Activated CD4-positive, alpha-beta T cell treated with anti-CD3 and anti-CD28 coated beads, Interleukin-2, Interleukin-6, amounts not matched to agents 100 ng/mL and 50 ng/mL, durations not matched to agents 16 hours and 8 hours (primary cell): ENCODE measurements at regions not wholly inside any gene's neighbourhood (a gene's known extent, or its start where the extent isn't known, plus 50 kb on each side); places are given as distances from the start of the nearest gene placed in this dataset.

Source experiments
- DNase-seq: peaks from one replicate; pipeline ENCODE4 v3.0.0-alpha.2; 2020

- DNase-seq: no peak
Measured at GRCh38 chr3:182668541-182668940, 124.8 kb upstream of the ATP11B start.

DNA sequence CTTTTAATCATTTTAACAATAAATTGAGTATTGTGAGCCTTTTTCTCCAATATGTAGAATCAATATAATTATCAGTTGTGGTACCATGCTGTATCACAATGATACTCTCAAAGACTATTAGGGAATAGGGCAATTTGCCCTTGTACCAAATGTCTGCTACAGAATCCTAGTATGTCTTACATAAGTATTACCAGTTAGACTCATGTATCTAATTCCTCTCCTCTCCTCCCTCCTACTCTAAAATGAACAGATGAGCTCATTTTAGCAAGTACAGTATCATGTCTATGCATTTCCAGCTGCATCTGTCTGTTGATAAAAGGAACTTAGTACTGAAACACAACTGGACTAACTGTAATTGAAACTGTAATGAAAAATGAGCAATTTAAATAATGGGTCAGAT lies 124.3 kb upstream of the ATP11B start:
- no peak for DNase-seq

DNA sequence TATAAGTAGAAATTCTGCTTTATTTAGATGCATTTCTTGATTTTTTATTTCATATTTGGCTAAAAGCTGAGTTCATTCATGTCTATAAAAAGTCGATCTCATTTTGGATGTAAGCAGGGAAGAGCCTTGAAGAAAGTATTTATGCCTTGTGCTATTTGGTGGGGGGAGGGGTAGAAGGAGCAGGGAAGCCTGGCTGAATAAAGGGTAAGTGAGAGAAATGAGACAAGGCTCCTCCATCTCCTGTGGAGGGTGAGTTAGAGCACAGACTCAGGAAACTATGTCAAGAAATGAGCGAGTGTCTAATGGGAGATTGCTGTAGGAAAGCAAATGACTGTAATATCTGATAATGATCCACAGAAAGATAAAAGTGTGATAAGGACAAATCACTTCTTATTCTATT lies 121.8 kb upstream of the ATP11B start:
- DNase-seq: no peak

- no peak for DNase-seq
Measured at GRCh38 chr3:182671942-182672341, 121.4 kb upstream of the ATP11B start.

DNA sequence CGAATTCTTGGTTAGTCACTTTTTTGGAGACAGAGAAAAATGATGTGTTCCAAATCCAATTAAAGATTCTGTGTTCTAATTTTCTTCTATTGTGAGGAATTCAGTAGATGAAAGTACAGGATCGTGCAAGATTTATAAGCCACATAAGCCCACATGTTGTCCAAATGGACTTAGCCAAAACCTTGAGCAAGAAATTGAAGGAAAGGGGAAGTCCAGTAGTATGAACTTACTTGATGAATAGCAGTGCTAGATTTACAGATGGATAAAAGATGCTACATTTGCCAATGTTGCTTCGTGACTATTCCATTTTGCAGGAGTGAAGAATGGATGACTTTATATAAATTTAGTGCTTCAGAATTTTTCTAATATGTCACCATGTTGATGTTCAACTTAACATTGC lies 120.0 kb upstream of the ATP11B start:
- no peak for DNase-seq

GRCh38 chr3:182682263-182683241 lies 110.8 kb upstream of the ATP11B start:
- peak; percentile 73 for DNase-seq

GRCh38 chr3:182683453-182683852 lies 109.9 kb upstream of the ATP11B start:
- peak; percentile 78 for DNase-seq

DNA sequence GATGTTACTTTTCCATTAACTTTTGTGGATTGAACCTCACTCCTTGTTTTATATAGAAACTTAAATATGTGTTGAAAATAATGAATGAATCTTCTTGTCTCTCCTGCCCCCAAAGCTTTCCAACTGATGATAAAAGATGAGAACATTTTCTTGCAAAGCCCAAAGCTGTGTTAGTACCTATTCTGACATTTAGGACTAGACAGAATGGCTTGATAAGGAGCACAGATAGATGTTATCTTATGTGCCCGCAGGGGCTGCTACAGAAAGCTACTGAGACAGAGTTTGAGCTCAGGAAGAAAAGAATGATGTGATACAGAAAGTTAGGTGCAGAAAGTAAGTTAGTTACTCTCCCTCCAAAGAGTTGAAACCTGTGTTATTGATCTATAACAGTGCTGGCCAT lies 109.4 kb upstream of the ATP11B start:
- no peak for DNase-seq

DNA sequence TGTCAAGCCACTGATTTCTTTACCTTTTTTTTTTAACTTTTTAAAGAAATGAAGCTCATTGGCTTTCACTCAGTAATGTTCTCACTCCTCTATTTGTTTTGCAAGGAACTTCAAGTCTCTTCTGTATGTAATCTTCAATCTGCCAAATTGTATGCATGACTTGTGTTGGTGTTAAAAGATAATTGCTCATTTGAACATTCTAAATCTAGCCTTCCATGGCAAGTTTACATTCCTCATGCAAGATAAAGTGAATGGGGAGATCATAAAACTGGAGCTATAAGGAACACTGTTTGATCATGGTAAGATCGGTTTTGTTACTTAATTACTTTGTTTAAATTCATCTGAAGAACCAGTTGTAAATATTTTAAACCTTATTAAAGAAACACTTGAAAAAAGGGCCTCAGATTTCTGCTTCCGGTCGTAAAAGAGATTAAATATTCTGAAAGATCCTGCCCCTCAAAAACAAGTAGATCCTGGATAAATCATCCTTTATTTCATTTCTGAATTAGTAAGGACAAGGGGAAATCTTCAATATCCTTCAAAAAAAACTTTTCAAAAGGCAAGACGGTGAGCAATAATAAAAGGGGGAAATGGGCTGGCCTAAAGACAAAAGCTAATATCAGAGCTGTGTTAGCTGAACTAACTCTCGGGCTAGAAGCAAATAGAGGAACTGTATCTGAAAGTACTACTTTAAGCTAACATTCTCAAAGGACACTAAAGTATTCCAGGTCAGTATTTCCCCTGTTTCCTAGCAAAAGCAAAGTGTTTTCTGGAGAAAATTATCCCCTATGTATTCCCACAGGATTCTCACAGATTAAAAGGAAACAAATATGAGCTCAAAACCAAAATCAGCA lies 107.0 kb upstream of the ATP11B start:
- DNase-seq: no peak

- no peak for DNase-seq
Measured at GRCh38 chr3:182690172-182690571, 103.1 kb upstream of the ATP11B start.

DNA sequence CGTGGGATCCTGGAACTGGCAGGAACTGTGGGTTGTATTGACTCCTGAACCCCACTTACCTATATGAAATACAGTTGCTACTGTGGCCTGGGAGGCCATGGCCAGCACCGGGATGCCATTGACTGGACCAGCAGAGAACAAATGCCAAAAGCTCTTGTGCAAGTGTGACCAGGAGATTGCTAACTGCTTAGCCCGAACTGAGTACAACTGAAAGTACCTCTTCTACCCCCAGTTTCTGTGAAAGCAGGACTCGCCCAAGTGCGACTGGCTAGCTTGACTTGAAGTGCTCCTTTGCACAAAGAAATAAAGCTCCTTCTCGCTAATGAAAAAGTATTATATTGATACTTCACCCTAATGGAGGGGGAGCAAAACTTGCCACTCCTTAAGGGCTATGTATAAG lies 101.3 kb upstream of the ATP11B start:
- DNase-seq: no peak

- DNase-seq: no peak
Measured at GRCh38 chr3:182692695-182693094, 100.6 kb upstream of the ATP11B start.

- no peak for DNase-seq
Measured at GRCh38 chr3:182693723-182694122, 99.6 kb upstream of the ATP11B start.

- no peak for DNase-seq
Measured at GRCh38 chr3:182696916-182697315, 96.4 kb upstream of the ATP11B start.

DNA sequence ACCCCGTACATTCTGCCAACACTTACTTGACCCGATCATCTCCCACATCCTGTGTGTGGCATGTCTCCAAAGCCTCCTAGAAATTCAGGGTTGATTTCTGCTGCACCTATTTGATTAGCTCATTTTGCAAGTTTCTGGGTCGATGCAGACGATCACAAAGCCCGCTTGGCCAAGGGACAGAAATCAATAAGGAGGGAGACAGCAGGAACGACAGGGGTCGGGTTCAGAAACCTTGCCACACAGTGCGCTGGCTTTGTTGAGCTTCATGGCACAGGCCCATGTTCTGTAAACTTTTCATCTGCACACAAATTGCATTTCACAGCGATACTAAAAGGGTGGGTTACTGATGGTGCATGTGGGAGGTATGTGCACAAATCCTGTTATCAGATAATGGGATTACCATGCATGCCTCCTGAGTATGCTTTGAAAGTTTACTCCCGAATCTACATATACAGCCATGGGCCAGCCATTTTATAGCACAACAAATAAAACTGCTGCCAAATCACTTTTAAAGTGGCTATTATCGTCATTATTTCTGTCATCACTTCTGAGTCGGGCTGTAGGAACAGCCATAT lies 95.9 kb upstream of the ATP11B start:
- no peak for DNase-seq

GRCh38 chr3:182698078-182698477 lies 95.2 kb upstream of the ATP11B start:
- DNase-seq: no peak

DNA sequence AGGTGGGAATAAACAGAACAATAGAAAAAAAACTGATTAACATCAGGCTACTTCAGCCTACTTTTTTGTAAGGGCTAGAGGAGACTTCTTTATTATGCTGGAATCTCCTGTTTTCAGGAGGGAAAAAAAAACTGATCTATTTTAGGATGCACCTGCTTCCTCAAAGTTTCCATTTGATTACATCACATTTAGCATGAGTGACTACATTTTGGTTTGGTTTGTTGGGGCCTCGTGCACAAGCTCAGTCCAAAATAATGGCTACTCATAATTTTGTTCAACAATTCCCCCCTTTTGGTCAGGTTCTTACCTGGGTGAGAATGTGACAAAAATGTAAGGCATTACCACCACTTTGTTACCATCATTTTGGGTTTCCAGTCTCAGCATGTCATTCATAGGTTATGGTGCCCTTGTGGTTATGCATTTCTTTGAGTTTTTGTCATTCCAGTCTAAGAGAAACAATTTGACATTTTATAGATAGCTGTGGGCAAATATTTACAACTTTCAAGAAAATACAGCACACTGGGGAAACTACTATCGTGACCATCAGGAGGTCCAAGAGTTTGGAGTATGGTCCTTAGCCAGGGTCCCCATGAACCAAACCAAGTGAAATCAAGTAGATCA lies 93.6 kb upstream of the ATP11B start:
- no peak for DNase-seq

GRCh38 chr3:182702216-182702615 lies 91.1 kb upstream of the ATP11B start:
- no peak for DNase-seq

DNA sequence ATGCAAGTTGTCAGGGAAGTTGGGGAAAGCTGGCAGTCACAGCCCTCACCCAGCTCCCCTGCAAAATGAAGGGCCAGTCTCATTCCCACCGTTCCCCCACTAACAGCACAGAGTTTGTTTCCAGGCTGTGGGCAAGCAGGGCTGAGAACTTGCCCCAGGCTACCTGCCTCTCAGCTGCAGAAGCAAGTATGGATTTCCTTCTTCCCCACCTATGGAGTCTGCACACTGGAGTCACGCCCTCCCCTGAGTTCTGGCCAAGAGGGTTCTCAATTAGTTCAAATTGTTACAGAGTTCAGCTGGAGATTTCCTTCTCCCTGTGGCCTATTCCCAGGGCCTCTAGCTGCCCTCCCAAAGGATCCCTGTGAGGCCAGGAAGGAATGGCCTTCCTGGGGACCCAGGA lies 90.1 kb upstream of the ATP11B start:
- DNase-seq: no peak

- no peak for DNase-seq
Measured at GRCh38 chr3:182704926-182705325, 88.4 kb upstream of the ATP11B start.

DNA sequence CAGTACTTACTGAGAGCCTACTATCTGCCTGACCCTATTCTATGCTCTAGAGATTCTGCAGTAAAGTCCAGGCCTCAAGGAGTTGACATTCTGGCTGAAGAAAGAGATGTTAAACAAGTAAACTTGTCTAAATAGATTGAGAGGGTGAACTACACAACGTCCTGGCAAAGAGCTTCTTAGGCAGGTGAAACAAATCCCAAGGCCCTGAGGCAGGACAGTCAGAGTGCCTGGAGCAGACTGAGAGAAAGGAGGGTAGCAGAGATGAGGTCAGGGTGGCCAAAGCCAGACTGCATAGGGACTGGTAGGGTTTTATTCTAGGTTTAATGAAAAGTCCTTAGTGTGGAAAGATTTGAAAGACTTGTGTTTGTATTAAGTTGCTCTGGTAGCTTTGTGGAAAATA lies 84.5 kb upstream of the ATP11B start:
- DNase-seq: no peak

DNA sequence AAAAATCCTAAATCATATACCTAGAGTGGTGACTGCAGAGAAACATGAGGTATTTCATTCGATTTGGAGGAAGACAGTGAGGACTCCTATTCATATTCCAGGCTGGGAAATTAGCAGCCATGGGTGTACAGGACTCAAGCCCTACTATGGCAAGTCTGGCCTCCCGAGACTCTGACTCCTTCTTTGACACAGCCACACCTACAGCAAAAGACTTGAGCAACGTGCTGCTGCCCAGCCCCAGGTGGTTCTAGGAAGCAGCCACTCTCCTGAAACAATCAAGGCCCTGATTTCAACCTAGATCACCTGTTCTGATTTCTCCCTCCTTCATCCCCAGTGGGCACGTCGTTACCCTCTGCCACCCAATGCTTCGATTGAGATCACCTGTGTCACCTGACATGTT lies 84.0 kb upstream of the ATP11B start:
- no peak for DNase-seq

GRCh38 chr3:182710557-182711157 lies 82.6 kb upstream of the ATP11B start:
- peak; percentile 48 for DNase-seq
